ENCODE measurements at regions not wholly inside any gene's neighbourhood (a gene's known extent, or its start where the extent isn't known, plus 50 kb on each side); places are given as distances from the start of the nearest gene placed in this dataset.
"Not testable (repeated sequence)": the region's sequence is repeated elsewhere in the genome, so short reads cannot be mapped to it uniquely, and the experiment has no call there.

GRCh38 chr5:29131285-29131684, 2062.2 kb upstream of the CDH6 start:
- H3K9me3 ChIP-seq (ENCODE audit: control insufficient read depth, low read length): peaks cover 13% of the 10 kb centered on the region
- H2AFZ ChIP-seq (ENCODE audit: low read depth, low read length): no peak overlapping the region
- H3K36me3 ChIP-seq (ENCODE audit: control insufficient read depth in 1 of 2, insufficient read depth in 2 of 2, low read depth in 1 of 2, low read length in 2 of 2): no peaks in the 10 kb centered on the region
- H3K27ac ChIP-seq (ENCODE audit: low read length, poor library complexity, severe bottlenecking): no peak overlapping the region
- no peak overlapping the region for H3K9ac ChIP-seq (ENCODE audit: low read length)
- DNase-seq: no peak
- no peak overlapping the region for H4K91ac ChIP-seq (ENCODE audit: low read length)
- no peak overlapping the region for H3K18ac ChIP-seq (ENCODE audit: low read depth in 1 of 2, low read length in 2 of 2)
- no peak overlapping the region for H2BK120ac ChIP-seq (ENCODE audit: low read depth, low read length)
- no peak overlapping the region for H3K23ac ChIP-seq (ENCODE audit: low read length in 2 of 2)
- H3K4ac ChIP-seq (ENCODE audit: low read depth in 1 of 2, low read length in 2 of 2): no peak overlapping the region
- no peak overlapping the region for H2AK5ac ChIP-seq (ENCODE audit: low read length, severe bottlenecking)
- H3K79me1 ChIP-seq (replicated peaks; ENCODE audit: low read length, poor library complexity, severe bottlenecking): no peaks in the 10 kb centered on the region
- H3K4me1 ChIP-seq (ENCODE audit: control insufficient read depth, insufficient read depth, low read depth, low read length): no peaks in the 10 kb centered on the region
- H4K8ac ChIP-seq (ENCODE audit: low read length): no peak overlapping the region
- H2BK12ac ChIP-seq (ENCODE audit: low read length in 2 of 2): no peak overlapping the region
- H3K4me2 ChIP-seq (ENCODE audit: low read length, poor library complexity, severe bottlenecking): no peak overlapping the region
- 77% methylated on average over 2 of the region's 2 CpGs for WGBS
- no peak overlapping the region for H3K4me3 ChIP-seq (ENCODE audit: insufficient read depth in 1 of 2, low read depth in 1 of 2, low read length in 2 of 2)
- H2BK5ac ChIP-seq (ENCODE audit: low read depth, low read length, poor library complexity, severe bottlenecking): no peak overlapping the region
- no peak overlapping the region for H3K14ac ChIP-seq (ENCODE audit: low read length in 2 of 2)
- no peaks in the 10 kb centered on the region for H3K27me3 ChIP-seq (ENCODE audit: control insufficient read depth in 1 of 2, insufficient read depth in 1 of 2, low read length in 2 of 2)
- no peak overlapping the region for H2BK15ac ChIP-seq (ENCODE audit: low read depth, poor library complexity, severe bottlenecking)

DNA sequence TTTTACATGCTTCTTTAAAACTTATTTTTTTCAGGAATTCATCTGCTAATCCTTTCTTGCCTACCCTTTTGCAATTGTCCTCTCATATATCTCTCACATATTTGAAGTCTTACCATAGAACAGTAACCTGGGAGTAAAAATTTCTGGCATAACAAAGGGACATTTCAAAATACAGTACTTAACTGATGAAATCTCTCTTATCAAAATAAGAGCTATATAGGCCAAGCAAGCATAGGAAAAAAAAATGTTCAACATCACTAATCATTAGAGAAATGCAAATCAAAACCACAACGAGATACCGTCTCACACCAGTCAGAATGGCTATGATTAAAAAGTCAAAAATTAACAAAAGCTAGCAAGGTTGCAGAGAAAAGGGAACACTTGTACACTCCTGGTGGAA, 2062.7 kb upstream of the CDH6 start:
- Histone ChIP-seq H2BK5ac (ENCODE audit: low read depth, low read length, poor library complexity, severe bottlenecking) (no peak overlapping the region), H2AFZ (ENCODE audit: low read depth, low read length) (no peak overlapping the region), H3K23ac (ENCODE audit: low read length in 2 of 2) (no peak overlapping the region), H2BK15ac (ENCODE audit: low read depth, poor library complexity, severe bottlenecking) (no peak overlapping the region), H3K79me1 (replicated peaks; ENCODE audit: low read length, poor library complexity, severe bottlenecking) (no peaks in the 10 kb centered on the region), H3K14ac (ENCODE audit: low read length in 2 of 2) (no peak overlapping the region), H3K18ac (ENCODE audit: low read depth in 1 of 2, low read length in 2 of 2) (no peak overlapping the region), H4K8ac (ENCODE audit: low read length) (no peak overlapping the region), H2BK120ac (ENCODE audit: low read depth, low read length) (no peak overlapping the region), H3K4me1 (ENCODE audit: control insufficient read depth, insufficient read depth, low read depth, low read length) (no peaks in the 10 kb centered on the region), H2BK12ac (ENCODE audit: low read length in 2 of 2) (no peak overlapping the region), H3K36me3 (ENCODE audit: control insufficient read depth in 1 of 2, insufficient read depth in 2 of 2, low read depth in 1 of 2, low read length in 2 of 2) (no peaks in the 10 kb centered on the region), H3K4me2 (ENCODE audit: low read length, poor library complexity, severe bottlenecking) (no peak overlapping the region), H4K91ac (ENCODE audit: low read length) (no peak overlapping the region), H3K9me3 (ENCODE audit: control insufficient read depth, low read length) (peaks cover 13% of the 10 kb centered on the region), H3K27ac (ENCODE audit: low read length, poor library complexity, severe bottlenecking) (no peak overlapping the region), H3K27me3 (ENCODE audit: control insufficient read depth in 1 of 2, insufficient read depth in 1 of 2, low read length in 2 of 2) (no peaks in the 10 kb centered on the region), H2AK5ac (ENCODE audit: low read length, severe bottlenecking) (no peak overlapping the region), H3K4ac (ENCODE audit: low read depth in 1 of 2, low read length in 2 of 2) (no peak overlapping the region), H3K9ac (ENCODE audit: low read length) (no peak overlapping the region), H3K4me3 (ENCODE audit: insufficient read depth in 1 of 2, low read depth in 1 of 2, low read length in 2 of 2) (no peak overlapping the region)
- 86% methylated on average over 2 of the region's 2 CpGs for WGBS
- DNase-seq: no peak

GRCh38 chr5:29127524-29128156, 2065.8 kb upstream of the CDH6 start:
- H3K18ac ChIP-seq (ENCODE audit: low read depth in 1 of 2, low read length in 2 of 2); H3K9ac ChIP-seq (ENCODE audit: low read length); H3K27me3 ChIP-seq (ENCODE audit: control insufficient read depth in 1 of 2, insufficient read depth in 1 of 2, low read length in 2 of 2); DNase-seq; H4K8ac ChIP-seq (ENCODE audit: low read length); H2BK5ac ChIP-seq (ENCODE audit: low read depth, low read length, poor library complexity, severe bottlenecking); H3K4me1 ChIP-seq (ENCODE audit: control insufficient read depth, insufficient read depth, low read depth, low read length); H2BK15ac ChIP-seq (ENCODE audit: low read depth, poor library complexity, severe bottlenecking); H3K36me3 ChIP-seq (ENCODE audit: control insufficient read depth in 1 of 2, insufficient read depth in 2 of 2, low read depth in 1 of 2, low read length in 2 of 2); H3K9me3 ChIP-seq (ENCODE audit: control insufficient read depth, low read length); H3K4me2 ChIP-seq (ENCODE audit: low read length, poor library complexity, severe bottlenecking); H2BK12ac ChIP-seq (ENCODE audit: low read length in 2 of 2); H3K4ac ChIP-seq (ENCODE audit: low read depth in 1 of 2, low read length in 2 of 2); H2AK5ac ChIP-seq (ENCODE audit: low read length, severe bottlenecking); H3K23ac ChIP-seq (ENCODE audit: low read length in 2 of 2); H4K91ac ChIP-seq (ENCODE audit: low read length); H3K79me1 ChIP-seq (replicated peaks; ENCODE audit: low read length, poor library complexity, severe bottlenecking); H3K14ac ChIP-seq (ENCODE audit: low read length in 2 of 2); H2AFZ ChIP-seq (ENCODE audit: low read depth, low read length); H2BK120ac ChIP-seq (ENCODE audit: low read depth, low read length); H3K27ac ChIP-seq (ENCODE audit: low read length, poor library complexity, severe bottlenecking); H3K4me3 ChIP-seq (ENCODE audit: insufficient read depth in 1 of 2, low read depth in 1 of 2, low read length in 2 of 2): not testable (repeated sequence)
- 92% methylated on average over 32 of the region's 32 CpGs for WGBS

GRCh38 chr5:29126462-29126861, 2067.0 kb upstream of the CDH6 start:
- H3K18ac ChIP-seq (ENCODE audit: low read depth in 1 of 2, low read length in 2 of 2); H3K27me3 ChIP-seq (ENCODE audit: control insufficient read depth in 1 of 2, insufficient read depth in 1 of 2, low read length in 2 of 2); H3K79me1 ChIP-seq (replicated peaks; ENCODE audit: low read length, poor library complexity, severe bottlenecking); H3K4me1 ChIP-seq (ENCODE audit: control insufficient read depth, insufficient read depth, low read depth, low read length); H3K4ac ChIP-seq (ENCODE audit: low read depth in 1 of 2, low read length in 2 of 2); H3K36me3 ChIP-seq (ENCODE audit: control insufficient read depth in 1 of 2, insufficient read depth in 2 of 2, low read depth in 1 of 2, low read length in 2 of 2); H3K4me3 ChIP-seq (ENCODE audit: insufficient read depth in 1 of 2, low read depth in 1 of 2, low read length in 2 of 2); H3K9ac ChIP-seq (ENCODE audit: low read length); H3K27ac ChIP-seq (ENCODE audit: low read length, poor library complexity, severe bottlenecking); H2AFZ ChIP-seq (ENCODE audit: low read depth, low read length); H4K91ac ChIP-seq (ENCODE audit: low read length); H2AK5ac ChIP-seq (ENCODE audit: low read length, severe bottlenecking); H3K4me2 ChIP-seq (ENCODE audit: low read length, poor library complexity, severe bottlenecking); H2BK120ac ChIP-seq (ENCODE audit: low read depth, low read length); DNase-seq; H3K23ac ChIP-seq (ENCODE audit: low read length in 2 of 2); H4K8ac ChIP-seq (ENCODE audit: low read length); H2BK12ac ChIP-seq (ENCODE audit: low read length in 2 of 2); H3K14ac ChIP-seq (ENCODE audit: low read length in 2 of 2); H2BK15ac ChIP-seq (ENCODE audit: low read depth, poor library complexity, severe bottlenecking); H2BK5ac ChIP-seq (ENCODE audit: low read depth, low read length, poor library complexity, severe bottlenecking): not testable (repeated sequence)
- H3K9me3 ChIP-seq (ENCODE audit: control insufficient read depth, low read length): peaks cover 11% of the 10 kb centered on the region
- 89% methylated on average over 14 of the region's 14 CpGs for WGBS
